ENCODE measurements at regions not wholly inside any gene's neighbourhood (a gene's known extent, or its start where the extent isn't known, plus 50 kb on each side); places are given as distances from the start of the nearest gene placed in this dataset.

DNA sequence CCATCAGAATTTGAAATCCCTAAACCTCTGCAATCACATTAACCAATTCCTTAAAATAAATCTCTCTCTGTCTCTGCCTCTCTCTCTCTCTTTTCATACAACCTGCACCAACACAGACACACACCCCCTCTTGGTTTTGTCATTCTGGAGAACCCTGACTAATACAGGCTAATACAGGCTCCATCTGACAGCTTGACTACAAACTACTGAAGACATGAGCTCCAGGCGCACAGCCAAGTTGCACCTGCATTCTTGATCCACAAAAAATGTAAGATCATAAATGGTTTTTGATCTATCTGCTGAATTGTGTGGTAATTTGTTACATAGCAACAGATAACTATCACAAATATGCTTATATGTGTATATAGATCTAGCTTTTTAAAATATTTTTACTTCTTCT is 2414.2 kb downstream of the PCDH7 start:
- WGBS (ENCODE audit: extremely low coverage, insufficient read length, low lambda C conversion rate): no CpG with 5 or more reads among the region's 1 CpG
- Mint-ChIP-seq H3K36me3 (ENCODE audit: insufficient read depth in 1 of 3, low read depth in 3 of 3) (peaks cover 0 to 2% (median 0%) of the 10 kb centered on the region in 3 experiments; a peak in 1 of 7 replicates), H3K4me1 (peaks cover 5 to 8% of the 10 kb centered on the region in 2 experiments; a peak in 1 of 4 replicates), H3K9me3 (peaks cover 0 to 3% of the 10 kb centered on the region in 2 experiments; a peak in 2 of 5 replicates), H3K27me3 (ENCODE audit: low read depth) (no peaks in the 10 kb centered on the region), H3K27ac (no peak overlapping the region), H3K4me3 (no peak overlapping the region)
- TF ChIP-seq CTCF (conservative IDR thresholded peaks at IDR 0.05): no peak
- Histone ChIP-seq H3T11ph (ENCODE audit: low read length) (no peak overlapping the region), H2BK5ac (ENCODE audit: insufficient read length, low read length) (no peak overlapping the region), H3K27me3 (ENCODE audit: insufficient read depth, low read length) (no peaks in the 10 kb centered on the region), H4K91ac (ENCODE audit: insufficient read length, low read depth, low read length) (no peak overlapping the region), H3K9ac (ENCODE audit: extremely low read depth, insufficient read length, low read length) (no peak overlapping the region), H2BK20ac (ENCODE audit: low read depth, low read length, poor library complexity, severe bottlenecking) (no peak overlapping the region), H3K4ac (ENCODE audit: low read depth, low read length) (no peak overlapping the region), H3K23me2 (ENCODE audit: insufficient read length, low read depth, low read length, poor library complexity, severe bottlenecking) (no peaks in the 10 kb centered on the region), H3K56ac (ENCODE audit: insufficient read length, low read depth, low read length) (no peak overlapping the region), H2BK120ac (ENCODE audit: low read depth, low read length, poor library complexity, severe bottlenecking) (no peak overlapping the region), H2BK15ac (ENCODE audit: low read depth, low read length) (no peak overlapping the region), H4K8ac (replicated peaks; ENCODE audit: insufficient read length, low read depth, low read length) (no peak overlapping the region), H3K14ac (ENCODE audit: insufficient read depth, low read length) (no peak overlapping the region), H3K79me1 (ENCODE audit: insufficient read depth, low read depth, low read length, poor library complexity, severe bottlenecking) (no peaks in the 10 kb centered on the region), H3K4me1 (ENCODE audit: insufficient read depth, low read length) (no peaks in the 10 kb centered on the region), H3K9me3 (ENCODE audit: control insufficient read depth, low read depth, low read length) (no peaks in the 10 kb centered on the region), H2BK12ac (ENCODE audit: insufficient read length, low read depth, low read length) (no peak overlapping the region), H3K23ac (ENCODE audit: insufficient read length, low read depth, low read length) (no peak overlapping the region), H3K79me2 (ENCODE audit: insufficient read depth, low read length) (no peaks in the 10 kb centered on the region), H2AK5ac (ENCODE audit: insufficient read length, low read length) (no peak overlapping the region), H3K18ac (ENCODE audit: insufficient read length, low read depth, low read length) (no peak overlapping the region), H2AFZ (ENCODE audit: low read length) (no peak overlapping the region), H4K5ac (ENCODE audit: insufficient read length, low read depth, low read length) (no peak overlapping the region), H4K20me1 (ENCODE audit: control insufficient read depth, insufficient read depth, insufficient read length) (no peaks in the 10 kb centered on the region), H3K4me2 (ENCODE audit: insufficient read depth, insufficient read length, low read length) (no peak overlapping the region), H3K27ac (ENCODE audit: insufficient read length, low read depth, low read length) (no peak overlapping the region)
- DNase-seq: no peak

All from H9 (cell line).